Cardiac muscle cell (in vitro differentiated cells and primary cell): ENCODE measurements at regions not wholly inside any gene's neighbourhood (a gene's known extent, or its start where the extent isn't known, plus 50 kb on each side); places are given as distances from the start of the nearest gene placed in this dataset.
"Not testable (repeated sequence)": the region's sequence is repeated elsewhere in the genome, so short reads cannot be mapped to it uniquely, and the experiment has no call there.

Source experiments
- DNase-seq, 2 donors: peaks; one replicate each; pipeline versions ENCODE4 v3.0.0 to v3.0.0-alpha.2; 2010 to 2017; ENCODE audit warnings: low read depth in 1 of 2, low spot score in 1 of 2
- H3K27ac ChIP-seq: fragments of 200-600 bp; sonication (generic); 2 replicates; pipeline ENCODE4 v1.5.1; 2016
- H3K27me3 ChIP-seq: fragments of 200-600 bp; sonication (generic); 2 replicates; pipeline ENCODE4 v1.6.0; 2016; ENCODE audit warnings: control low read depth
- H3K36me3 ChIP-seq: fragments of 200-600 bp; sonication (generic); 2 replicates; pipeline ENCODE4 v1.5.1; 2016; ENCODE audit warnings: control low read depth
- H3K4me1 ChIP-seq: fragments of 200-600 bp; sonication (generic); 2 replicates; pipeline ENCODE4 v1.8.1; 2017; ENCODE audit warnings: low read depth, mild to moderate bottlenecking, mixed run types
- H3K4me3 ChIP-seq: fragments of 200-600 bp; sonication (generic); 2 replicates; pipeline ENCODE4 v1.5.1; 2016; ENCODE audit warnings: mild to moderate bottlenecking
- H3K9me3 ChIP-seq: fragments of 200-600 bp; sonication (generic); 2 replicates; pipeline ENCODE4 v1.5.1; 2017; ENCODE audit warnings: low read depth, mild to moderate bottlenecking, control low read depth
- CTCF ChIP-seq: IDR thresholded peaks from 2 replicates; pipeline ENCODE4 v1.5.1; 2012; ENCODE audit warnings: low read depth, mild to moderate bottlenecking, low read length

DNA sequence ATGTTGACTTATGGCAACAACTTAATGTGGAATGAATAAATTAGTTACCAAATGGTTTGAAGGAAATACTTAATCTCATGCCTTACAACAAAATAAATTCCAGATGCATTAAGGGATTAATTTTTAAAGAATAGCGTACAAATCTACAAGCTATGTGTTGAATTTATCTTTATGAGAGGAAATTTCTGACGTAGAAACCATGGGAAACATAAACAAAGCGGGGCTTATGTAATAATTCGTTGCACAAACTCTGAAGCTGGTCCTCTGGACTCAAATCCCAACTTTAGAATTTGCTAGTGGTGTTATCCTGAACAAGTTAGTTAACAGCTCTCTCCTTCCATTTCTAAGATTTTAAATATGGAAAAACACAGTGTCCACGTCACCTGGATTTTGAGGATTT, 137.4 kb upstream of the CALCR start:
- no peak for DNase-seq
- no peak overlapping the region for H3K4me3 ChIP-seq
- no peak overlapping the region for H3K27ac ChIP-seq
- H3K9me3 ChIP-seq = no peaks in the 10 kb centered on the region
- no peak for TF ChIP-seq CTCF
- H3K27me3 ChIP-seq = no peaks in the 10 kb centered on the region
- no peaks in the 10 kb centered on the region for H3K36me3 ChIP-seq
- peaks cover 13% of the 10 kb centered on the region for H3K4me1 ChIP-seq

DNA sequence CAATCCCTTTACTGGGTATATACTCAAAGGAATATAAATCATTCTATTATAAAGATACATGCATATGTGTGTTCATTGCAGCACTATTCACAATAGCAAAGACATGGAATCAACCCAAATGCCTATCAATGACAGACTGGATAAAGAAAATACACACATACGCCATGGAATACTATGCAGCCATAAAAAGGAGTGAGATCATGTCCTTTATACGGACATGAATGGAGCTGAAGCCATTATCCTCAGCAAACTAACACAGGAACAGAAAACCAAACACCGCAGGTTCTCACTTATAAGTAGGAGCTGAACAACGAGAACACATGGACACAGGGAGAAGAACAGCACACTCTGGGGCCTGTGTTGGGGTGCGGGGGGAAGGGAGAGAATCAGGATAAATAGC, 133.7 kb upstream of the CALCR start:
- not testable (repeated sequence) for DNase-seq, H3K4me3 ChIP-seq, H3K36me3 ChIP-seq, H3K9me3 ChIP-seq, H3K4me1 ChIP-seq, H3K27me3 ChIP-seq, H3K27ac ChIP-seq

- no peak for TF ChIP-seq CTCF
- DNase-seq = no peak
- no peak overlapping the region for H3K27ac ChIP-seq
- H3K4me3 ChIP-seq = no peak overlapping the region
- H3K4me1 ChIP-seq = no peaks in the 10 kb centered on the region
- H3K9me3 ChIP-seq = no peaks in the 10 kb centered on the region
- no peaks in the 10 kb centered on the region for H3K27me3 ChIP-seq
- H3K36me3 ChIP-seq = no peaks in the 10 kb centered on the region
Measured at GRCh38 chr7:93707249-93707648, 132.7 kb upstream of the CALCR start.

GRCh38 chr7:93706162-93706561, 131.6 kb upstream of the CALCR start:
- H3K9me3 ChIP-seq, H3K4me1 ChIP-seq, H3K27ac ChIP-seq, H3K36me3 ChIP-seq, DNase-seq, H3K4me3 ChIP-seq, H3K27me3 ChIP-seq: not testable (repeated sequence)

DNA sequence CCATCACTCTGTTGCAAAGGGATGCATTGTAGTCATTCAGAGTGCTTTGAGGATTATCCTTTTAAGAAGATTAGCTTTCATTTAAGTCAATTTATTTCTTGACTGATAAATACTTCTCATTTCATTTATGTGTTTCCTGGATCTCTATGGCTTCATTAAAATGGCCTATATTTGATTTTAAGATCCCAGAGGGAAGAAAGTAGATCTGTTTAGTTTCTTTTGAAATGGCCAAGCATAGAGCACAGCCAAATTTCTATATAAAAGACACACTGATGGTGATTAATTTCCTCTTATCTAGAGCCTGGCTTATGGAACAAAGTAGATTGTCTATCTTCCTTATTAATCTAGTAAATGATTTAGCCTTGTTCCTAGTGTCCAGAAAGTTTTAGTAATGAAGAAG, 129.7 kb upstream of the CALCR start:
- no peaks in the 10 kb centered on the region for H3K4me1 ChIP-seq
- TF ChIP-seq CTCF = no peak

GRCh38 chr7:93697901-93698300, 123.4 kb upstream of the CALCR start:
- DNase-seq = no peak
- no peak for TF ChIP-seq CTCF
- no peaks in the 10 kb centered on the region for H3K27me3 ChIP-seq
- no peaks in the 10 kb centered on the region for H3K9me3 ChIP-seq
- no peak overlapping the region for H3K27ac ChIP-seq
- no peaks in the 10 kb centered on the region for H3K36me3 ChIP-seq
- no peak overlapping the region for H3K4me3 ChIP-seq
- H3K4me1 ChIP-seq = peaks cover 13% of the 10 kb centered on the region

More for the DNA sequence above, 129.7 kb upstream of the CALCR start:
- no peaks in the 10 kb centered on the region for H3K27me3 ChIP-seq
- DNase-seq = no peak
- no peak overlapping the region for H3K4me3 ChIP-seq
- H3K27ac ChIP-seq = no peak overlapping the region
- no peaks in the 10 kb centered on the region for H3K36me3 ChIP-seq
- no peaks in the 10 kb centered on the region for H3K9me3 ChIP-seq

DNA sequence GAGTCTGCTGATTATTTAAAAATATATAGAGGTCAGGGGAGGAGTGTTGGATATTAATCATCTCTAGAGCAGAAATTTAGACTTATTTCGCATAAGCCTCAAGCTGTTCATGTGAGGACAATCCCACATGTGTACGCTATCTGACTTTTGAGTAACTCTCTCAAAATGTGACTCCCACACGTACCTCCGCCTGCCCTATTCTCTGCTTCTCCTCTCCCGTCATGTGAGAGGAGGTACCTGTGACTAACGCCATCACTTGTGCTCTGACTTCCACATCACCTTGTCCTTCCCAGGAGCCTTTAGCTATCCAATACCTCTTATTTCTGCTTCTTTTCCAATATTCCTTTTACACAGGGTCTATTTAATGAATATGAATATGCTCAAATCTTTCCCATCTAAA, 119.3 kb upstream of the CALCR start:
- Histone ChIP-seq H3K36me3 (no peaks in the 10 kb centered on the region), H3K4me3 (no peak overlapping the region), H3K4me1 (peaks cover 13% of the 10 kb centered on the region), H3K27me3 (no peaks in the 10 kb centered on the region), H3K27ac (no peak overlapping the region), H3K9me3 (no peaks in the 10 kb centered on the region)
- no peak for DNase-seq
- TF ChIP-seq CTCF = no peak
